HG03039 (cell line): ENCODE measurements at regions not wholly inside any gene's neighbourhood (a gene's known extent, or its start where the extent isn't known, plus 50 kb on each side); places are given as distances from the start of the nearest gene placed in this dataset.
"Not testable (repeated sequence)": the region's sequence is repeated elsewhere in the genome, so short reads cannot be mapped to it uniquely, and the experiment has no call there.

Experiments
- ATAC-seq: cut with Tn5 transposase; IDR thresholded peaks from one replicate; pipeline ENCODE4 v1.9.1; 2021; ENCODE audit warnings: mild to moderate bottlenecking, moderate library complexity; ENCODE audit not compliant: unreplicated experiment

DNA sequence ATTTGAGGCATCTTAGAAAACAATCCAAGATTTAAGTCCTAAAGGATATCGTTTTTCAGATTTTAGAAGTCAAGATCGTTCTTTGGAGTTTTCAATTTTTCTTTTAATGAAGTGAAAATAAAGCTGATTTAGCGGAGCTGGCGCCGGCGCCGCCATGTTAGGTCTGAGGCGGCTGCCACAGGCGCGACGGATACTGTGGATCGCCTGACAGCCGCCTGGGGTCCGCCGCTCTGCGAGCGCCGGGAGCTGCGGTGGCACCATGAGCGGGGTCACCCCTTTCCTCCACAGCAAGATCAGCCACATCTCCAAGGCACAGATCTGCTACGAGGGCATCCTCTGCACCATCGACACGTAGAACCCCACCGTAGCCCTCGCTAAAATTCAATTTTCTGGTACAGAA is 247.2 kb downstream of the GJA1 start:
- ATAC-seq: no peak

- not testable (repeated sequence) for ATAC-seq
Observed at GRCh38 chr6:121685806-121686205, 250.4 kb downstream of the GJA1 start.

GRCh38 chr6:121686611-121687023 is 251.2 kb downstream of the GJA1 start:
- ATAC-seq: no peak

GRCh38 chr6:121688974-121689373 is 253.5 kb downstream of the GJA1 start:
- ATAC-seq: no peak

GRCh38 chr6:121691126-121691551 is 255.7 kb downstream of the GJA1 start:
- ATAC-seq: no peak

DNA sequence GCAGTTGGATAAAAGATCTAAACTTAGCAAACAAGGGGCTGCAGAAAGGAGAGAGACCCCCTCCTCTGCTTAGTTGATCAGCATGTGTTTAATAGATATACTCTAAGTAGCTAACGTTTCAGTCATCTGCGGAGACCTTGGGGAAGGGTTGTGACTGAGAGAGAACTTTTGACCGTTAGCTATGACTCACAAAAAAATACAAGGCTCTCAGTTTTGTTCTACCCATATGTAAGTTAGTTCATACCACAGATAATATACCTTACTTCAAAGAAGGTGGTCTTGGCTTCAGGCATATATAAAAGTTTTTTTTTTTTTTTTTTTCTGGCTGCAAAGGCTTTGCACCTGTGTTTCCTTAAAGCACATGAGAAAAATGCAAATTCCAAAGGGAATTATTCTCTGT is 258.9 kb downstream of the GJA1 start:
- ATAC-seq: no peak

DNA sequence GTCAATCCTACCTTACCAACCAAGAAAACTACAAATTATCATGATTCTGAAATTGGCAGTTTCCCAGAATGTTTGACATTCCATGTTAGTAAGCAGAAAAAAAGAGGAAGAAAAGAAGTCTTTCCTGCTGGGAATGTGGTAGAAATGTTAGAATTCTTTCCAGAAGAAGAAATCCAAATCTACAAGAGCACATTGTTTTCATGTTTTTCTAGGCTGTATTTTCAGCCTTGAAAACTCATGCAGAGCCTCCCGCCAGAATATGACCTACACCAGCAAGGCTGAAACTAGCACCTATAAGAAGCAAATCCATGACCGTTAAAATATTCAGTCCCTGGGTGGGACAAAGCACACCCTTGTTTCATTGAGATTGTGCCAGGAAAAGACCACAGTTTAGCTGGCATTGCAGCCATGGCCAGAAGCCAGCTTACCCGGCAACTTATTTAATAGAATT is 259.4 kb downstream of the GJA1 start:
- ATAC-seq: no peak

DNA sequence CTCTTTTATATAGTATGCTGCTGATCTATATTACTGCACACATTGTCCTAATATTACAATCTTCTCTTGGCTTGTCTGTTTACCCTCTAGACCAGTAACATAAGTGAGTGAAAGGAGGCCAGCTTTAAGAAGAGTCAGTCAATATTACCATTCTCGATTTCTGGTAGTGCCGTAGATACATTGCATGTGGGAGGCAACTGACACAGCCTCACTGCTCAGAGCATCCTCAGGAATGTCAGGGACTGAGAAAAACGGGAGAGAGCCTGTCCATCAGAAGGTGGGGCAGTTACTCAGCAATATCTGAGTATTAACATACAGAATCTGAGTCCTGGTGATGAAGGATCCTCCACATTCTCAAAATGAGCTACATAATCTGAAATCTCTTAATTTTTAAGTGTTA is 259.9 kb downstream of the GJA1 start:
- ATAC-seq: no peak

- no peak for ATAC-seq
Observed at GRCh38 chr6:121697921-121698320, 262.5 kb downstream of the GJA1 start.

DNA sequence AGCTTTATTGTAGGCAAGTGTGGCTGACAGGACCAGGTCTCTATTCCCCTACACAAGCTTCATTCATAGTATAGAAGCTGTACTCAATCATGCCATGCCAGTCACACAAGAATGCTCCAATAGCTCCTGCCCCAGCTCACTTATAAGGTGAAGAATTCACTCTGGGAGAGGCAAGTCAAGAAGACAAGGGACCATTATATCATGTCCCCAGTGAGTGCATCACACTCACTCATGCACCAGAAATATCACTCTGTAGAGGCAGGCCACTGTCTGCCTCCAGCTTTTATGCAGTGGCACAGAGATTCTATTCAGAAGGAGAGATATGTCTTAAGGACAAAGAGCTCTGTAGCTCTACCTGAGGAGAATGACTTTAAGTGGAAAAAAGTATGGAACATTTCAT is 263.2 kb downstream of the GJA1 start:
- ATAC-seq: no peak

- ATAC-seq: not testable (repeated sequence)
Observed at GRCh38 chr6:121703129-121703528, 267.7 kb downstream of the GJA1 start.

DNA sequence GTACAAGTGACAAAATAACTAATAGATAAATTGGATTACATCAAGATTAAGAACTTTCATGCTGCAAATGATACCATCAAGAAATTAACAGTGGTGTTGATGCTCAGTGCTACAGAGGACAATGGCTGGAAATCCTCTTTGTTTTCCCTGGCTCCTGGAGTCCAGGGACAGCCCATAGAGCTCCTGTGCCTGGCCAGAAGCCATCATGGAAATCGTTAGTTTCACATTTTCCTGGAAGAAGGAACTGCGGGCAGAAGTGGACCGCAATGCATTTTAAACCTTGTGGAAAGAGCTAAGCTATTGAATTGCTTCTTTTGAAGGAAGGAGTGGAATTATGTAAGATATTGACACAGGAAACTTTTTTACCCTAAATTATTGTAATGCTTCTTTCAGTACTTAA is 276.0 kb downstream of the GJA1 start:
- no peak for ATAC-seq

DNA sequence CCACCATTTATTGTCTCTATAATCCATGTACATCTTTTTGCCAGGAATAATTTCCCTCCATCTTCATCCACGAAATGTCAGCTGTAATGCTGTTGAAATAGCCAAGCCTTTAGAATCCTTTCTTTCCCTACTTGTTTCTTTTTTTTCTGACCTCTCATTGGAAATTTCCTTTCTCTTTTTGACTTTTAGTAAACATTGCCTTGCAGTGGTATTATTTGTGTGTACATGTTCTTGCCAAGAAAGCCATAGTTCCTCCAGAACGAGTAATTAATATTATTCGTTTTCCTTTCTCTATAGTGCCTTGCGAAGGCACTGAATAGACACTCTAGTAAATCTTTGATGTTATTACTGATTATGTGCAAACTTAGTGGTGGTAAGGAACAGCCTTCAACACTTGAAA is 282.2 kb downstream of the GJA1 start:
- no peak for ATAC-seq

GRCh38 chr6:121720867-121721266 is 285.4 kb downstream of the GJA1 start:
- ATAC-seq: not testable (repeated sequence)

DNA sequence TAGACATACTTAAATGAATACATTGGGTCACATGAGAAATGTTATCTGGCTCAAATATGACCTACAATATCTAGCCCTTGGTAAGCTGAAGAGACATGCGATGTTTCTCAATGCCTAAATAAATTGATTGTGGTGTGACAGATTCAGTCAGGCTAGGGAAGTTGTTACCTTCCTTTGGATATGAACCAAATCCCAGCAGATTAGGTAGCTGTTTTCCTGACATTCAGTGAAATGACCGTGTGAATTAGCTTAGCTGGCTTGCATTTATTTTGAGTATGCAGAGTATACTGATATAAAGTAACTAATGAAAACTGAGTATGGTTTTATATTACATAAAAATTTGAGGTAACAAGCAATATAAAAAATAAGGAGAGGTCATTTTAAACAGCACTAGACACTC is 288.2 kb downstream of the GJA1 start:
- ATAC-seq: no peak

DNA sequence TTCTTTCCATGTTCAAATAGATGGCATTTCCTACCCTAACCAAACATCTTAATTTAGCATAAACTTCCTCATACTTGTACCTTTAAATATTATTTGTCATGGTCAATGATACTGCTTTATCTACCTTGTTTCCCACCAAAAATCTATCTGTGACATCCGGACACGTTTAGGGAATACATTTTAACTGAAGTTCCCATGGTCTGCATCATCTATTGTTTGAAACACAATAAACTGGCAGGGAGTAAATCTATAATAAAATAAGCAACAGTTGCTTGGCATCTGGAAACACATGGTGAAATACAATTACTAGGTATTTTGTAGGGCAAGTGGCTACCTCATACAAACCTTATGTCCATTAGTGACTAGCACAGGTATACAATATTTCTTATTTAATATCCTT is 289.1 kb downstream of the GJA1 start:
- no peak for ATAC-seq

GRCh38 chr6:121726596-121726995 is 291.1 kb downstream of the GJA1 start:
- no peak for ATAC-seq

GRCh38 chr6:121730616-121731015 is 295.2 kb downstream of the GJA1 start:
- no peak for ATAC-seq

DNA sequence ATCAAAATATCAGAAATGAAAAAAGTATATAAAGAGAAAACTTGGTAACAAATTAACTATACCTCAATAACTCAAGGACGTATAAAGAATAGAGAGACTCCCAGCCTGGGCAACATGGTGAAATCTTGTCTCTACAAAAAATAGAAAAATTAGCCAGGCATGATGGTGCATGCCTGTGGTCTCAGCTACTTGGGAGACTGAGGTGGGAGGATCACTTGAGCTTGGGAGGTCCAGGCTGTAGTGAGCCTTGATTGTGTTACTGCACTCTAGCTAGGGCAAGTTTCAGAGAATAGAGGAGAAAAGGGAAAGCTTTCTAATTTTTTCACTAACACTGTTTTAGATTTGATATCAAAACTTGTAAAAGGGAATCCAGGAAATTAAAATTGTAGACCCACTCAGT is 295.9 kb downstream of the GJA1 start:
- ATAC-seq: no peak

DNA sequence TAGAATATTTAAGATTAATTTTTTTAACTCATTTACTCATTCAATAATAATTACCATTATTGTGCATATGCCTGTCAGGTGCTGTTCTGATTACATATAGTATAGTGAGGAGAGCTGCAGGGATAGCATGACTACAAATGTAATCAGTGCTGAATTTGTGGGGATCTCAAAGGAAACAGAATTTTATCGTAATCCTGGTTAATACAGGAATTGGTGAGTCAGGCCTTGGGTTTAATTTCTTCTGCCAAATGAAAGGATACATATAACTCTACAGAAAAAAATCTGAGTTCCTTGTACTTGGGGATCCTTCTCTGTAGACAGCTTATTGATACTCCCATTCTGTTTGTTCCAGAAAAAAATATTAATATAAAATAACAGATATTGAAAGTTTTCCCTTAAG is 297.2 kb downstream of the GJA1 start:
- ATAC-seq: no peak

- no peak for ATAC-seq
Observed at GRCh38 chr6:121733234-121733633, 297.8 kb downstream of the GJA1 start.

DNA sequence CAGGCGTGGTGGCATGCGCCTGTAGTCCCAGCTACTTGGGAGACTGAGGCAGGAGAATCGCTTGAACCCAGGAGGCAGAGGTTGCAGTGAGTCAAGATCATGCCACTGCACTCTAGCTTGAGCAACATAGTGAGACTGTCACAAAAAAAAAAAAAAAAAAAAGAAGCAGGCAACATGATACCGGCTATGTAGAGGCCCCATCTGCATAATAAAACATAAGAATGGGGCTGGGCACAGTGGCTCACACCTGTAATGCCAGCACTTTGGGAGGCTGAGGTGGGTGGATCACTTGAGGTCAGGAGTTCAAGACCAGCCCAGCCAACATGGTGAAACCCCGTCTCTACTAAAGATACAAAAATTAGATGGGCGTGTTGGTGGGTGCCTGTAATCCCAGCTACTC is 304.7 kb downstream of the GJA1 start:
- ATAC-seq: not testable (repeated sequence)

GRCh38 chr6:121743691-121744090 is 308.2 kb downstream of the GJA1 start:
- ATAC-seq: no peak

DNA sequence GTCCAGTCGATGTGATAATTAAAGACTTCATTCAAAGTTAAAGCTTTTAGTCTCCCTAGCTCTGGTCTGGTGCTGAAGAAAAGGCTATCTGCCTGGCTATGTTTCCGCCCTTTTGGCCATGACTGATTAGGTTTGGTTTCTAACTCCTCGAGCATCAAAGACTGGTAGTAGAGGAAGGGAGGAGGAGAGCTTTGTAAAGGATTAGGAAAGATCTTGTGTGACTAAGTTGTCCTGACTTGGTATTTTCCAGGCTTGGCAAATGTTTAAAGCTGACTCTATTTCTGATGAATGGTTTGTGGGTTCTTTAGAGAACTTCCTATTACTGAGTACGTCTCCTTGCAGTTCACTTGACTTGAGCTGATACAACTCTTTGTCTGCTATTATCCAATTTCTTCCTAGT is 312.9 kb downstream of the GJA1 start:
- ATAC-seq: no peak
